Mucosa of rectum (tissue), 2 donors: ENCODE measurements at regions not wholly inside any gene's neighbourhood (a gene's known extent, or its start where the extent isn't known, plus 50 kb on each side); places are given as distances from the start of the nearest gene placed in this dataset.

Experiments
- H3K27ac ChIP-seq, 2 donors: one replicate each; pipeline ENCODE4 v1.7.0; 2013; ENCODE audit warnings: inconsistent platforms in 2 of 2, low read depth in 2 of 2, low read length in 2 of 2
- H3K27me3 ChIP-seq, 2 donors: one replicate each; pipeline ENCODE4 v1.7.0; 2013; ENCODE audit warnings: low read length in 2 of 2; ENCODE audit not compliant: control insufficient read depth in 2 of 2, insufficient read depth in 2 of 2
- H3K36me3 ChIP-seq, 2 donors: one replicate each; pipeline ENCODE4 v1.7.0; 2013; ENCODE audit warnings: low read length in 2 of 2; ENCODE audit not compliant: control insufficient read depth in 2 of 2, insufficient read depth in 2 of 2
- H3K4me1 ChIP-seq, 2 donors: one replicate each; pipeline ENCODE4 v1.7.0; 2013; ENCODE audit warnings: low read length in 2 of 2, mild to moderate bottlenecking in 1 of 2; ENCODE audit not compliant: control insufficient read depth in 2 of 2, insufficient read depth in 2 of 2
- H3K4me3 ChIP-seq, 2 donors: one replicate each; pipeline ENCODE4 v1.7.0; 2013; ENCODE audit warnings: low read length in 2 of 2
- H3K9ac ChIP-seq, 2 donors: one replicate each; pipeline ENCODE4 v1.7.0; 2013; ENCODE audit warnings: low read length in 2 of 2, low read depth in 1 of 2, mild to moderate bottlenecking in 1 of 2
- H3K9me3 ChIP-seq, 2 donors: one replicate each; pipeline ENCODE4 v1.7.0; 2013; ENCODE audit warnings: low read length in 2 of 2; ENCODE audit not compliant: control insufficient read depth in 2 of 2
- donor health status: healthy.
- donor health status: Normal muscosa, but diverticular disease.

GRCh38 chr21:19275065-19275464 is 871.5 kb upstream of the TMPRSS15 start:
- Histone ChIP-seq H3K9ac (no peak overlapping the region), H3K4me3 (no peak overlapping the region), H3K36me3 (no peaks in the 10 kb centered on the region), H3K27me3 (no peaks in the 10 kb centered on the region), H3K27ac (no peak overlapping the region), H3K4me1 (no peaks in the 10 kb centered on the region), H3K9me3 (no peaks in the 10 kb centered on the region)

GRCh38 chr21:19276665-19277064 is 873.1 kb upstream of the TMPRSS15 start:
- Histone ChIP-seq H3K9me3 (no peaks in the 10 kb centered on the region), H3K27ac (no peak overlapping the region), H3K4me1 (no peaks in the 10 kb centered on the region), H3K36me3 (no peaks in the 10 kb centered on the region), H3K9ac (no peak overlapping the region), H3K4me3 (no peak overlapping the region), H3K27me3 (no peaks in the 10 kb centered on the region)

GRCh38 chr21:19286876-19287275 is 883.3 kb upstream of the TMPRSS15 start:
- H3K27ac ChIP-seq: no peak overlapping the region
- H3K4me1 ChIP-seq: no peaks in the 10 kb centered on the region
- H3K27me3 ChIP-seq: no peaks in the 10 kb centered on the region
- H3K9me3 ChIP-seq: no peaks in the 10 kb centered on the region
- H3K9ac ChIP-seq: no peak overlapping the region
- H3K4me3 ChIP-seq: no peak overlapping the region
- no peaks in the 10 kb centered on the region for H3K36me3 ChIP-seq

GRCh38 chr21:19290328-19290727 is 886.7 kb upstream of the TMPRSS15 start:
- H3K4me3 ChIP-seq: no peak overlapping the region
- no peak overlapping the region for H3K27ac ChIP-seq
- H3K27me3 ChIP-seq: no peaks in the 10 kb centered on the region
- peaks cover 0 to 4% of the 10 kb centered on the region in 2 donors for H3K9me3 ChIP-seq
- no peaks in the 10 kb centered on the region for H3K4me1 ChIP-seq
- H3K36me3 ChIP-seq: no peaks in the 10 kb centered on the region
- H3K9ac ChIP-seq: no peak overlapping the region

GRCh38 chr21:19320291-19320690 is 916.7 kb upstream of the TMPRSS15 start:
- H3K4me1 ChIP-seq: no peaks in the 10 kb centered on the region
- no peaks in the 10 kb centered on the region for H3K36me3 ChIP-seq
- no peaks in the 10 kb centered on the region for H3K27me3 ChIP-seq
- no peaks in the 10 kb centered on the region for H3K9me3 ChIP-seq
- no peak overlapping the region for H3K4me3 ChIP-seq
- H3K9ac ChIP-seq: no peak overlapping the region
- no peak overlapping the region for H3K27ac ChIP-seq

GRCh38 chr21:19321688-19322087 is 918.1 kb upstream of the TMPRSS15 start:
- H3K4me3 ChIP-seq: no peak overlapping the region
- no peaks in the 10 kb centered on the region for H3K4me1 ChIP-seq
- no peaks in the 10 kb centered on the region for H3K27me3 ChIP-seq
- no peak overlapping the region for H3K9ac ChIP-seq
- H3K27ac ChIP-seq: no peak overlapping the region
- H3K36me3 ChIP-seq: no peaks in the 10 kb centered on the region
- H3K9me3 ChIP-seq: no peaks in the 10 kb centered on the region

GRCh38 chr21:19322360-19322759 is 918.8 kb upstream of the TMPRSS15 start:
- no peaks in the 10 kb centered on the region for H3K9me3 ChIP-seq
- H3K27me3 ChIP-seq: no peaks in the 10 kb centered on the region
- H3K27ac ChIP-seq: no peak overlapping the region
- H3K36me3 ChIP-seq: no peaks in the 10 kb centered on the region
- H3K9ac ChIP-seq: no peak overlapping the region
- H3K4me1 ChIP-seq: no peaks in the 10 kb centered on the region
- H3K4me3 ChIP-seq: no peak overlapping the region

GRCh38 chr21:19326531-19327319 is 923.1 kb upstream of the TMPRSS15 start:
- Histone ChIP-seq H3K9ac (no peak overlapping the region), H3K4me3 (no peak overlapping the region), H3K4me1 (no peaks in the 10 kb centered on the region), H3K36me3 (no peaks in the 10 kb centered on the region), H3K9me3 (no peaks in the 10 kb centered on the region), H3K27ac (no peak overlapping the region), H3K27me3 (no peaks in the 10 kb centered on the region)

- H3K4me3 ChIP-seq: no peak overlapping the region
- H3K9me3 ChIP-seq: no peaks in the 10 kb centered on the region
- H3K27me3 ChIP-seq: no peaks in the 10 kb centered on the region
- H3K27ac ChIP-seq: no peak overlapping the region
- no peak overlapping the region for H3K9ac ChIP-seq
- no peaks in the 10 kb centered on the region for H3K36me3 ChIP-seq
- no peaks in the 10 kb centered on the region for H3K4me1 ChIP-seq
These were observed 925.4 kb upstream of the TMPRSS15 start for GRCh38 chr21:19328954-19329353.

- no peaks in the 10 kb centered on the region for H3K27me3 ChIP-seq
- H3K36me3 ChIP-seq: no peaks in the 10 kb centered on the region
- H3K27ac ChIP-seq: no peak overlapping the region
- H3K9ac ChIP-seq: no peak overlapping the region
- H3K9me3 ChIP-seq: peaks cover 0 to 2% of the 10 kb centered on the region in 2 donors
- H3K4me3 ChIP-seq: no peak overlapping the region
- H3K4me1 ChIP-seq: no peaks in the 10 kb centered on the region
These were observed 936.7 kb upstream of the TMPRSS15 start for GRCh38 chr21:19340303-19340702.
